Gastroesophageal sphincter (tissue), 3 donors: ENCODE measurements at regions not wholly inside any gene's neighbourhood (a gene's known extent, or its start where the extent isn't known, plus 50 kb on each side); places are given as distances from the start of the nearest gene placed in this dataset.
"Not testable (repeated sequence)": the region's sequence is repeated elsewhere in the genome, so short reads cannot be mapped to it uniquely, and the experiment has no call there.

Source experiments
- EP300 ChIP-seq: sonication (generic); formaldehyde crosslinking; IDR thresholded peaks from one replicate; pipeline ENCODE4 v1.6.1; 2017; ENCODE audit warnings: antibody characterized with exemption, mild to moderate bottlenecking
- POLR2A ChIP-seq, 2 donors: fragments of 450-650 bp; IDR thresholded peaks; one replicate each; pipeline ENCODE4 v1.6.1; 2017; ENCODE audit warnings: antibody characterized with exemption in 2 of 2, mild to moderate bottlenecking in 2 of 2, moderate library complexity in 1 of 2
- POLR2AphosphoS5 ChIP-seq: sonication (generic); formaldehyde crosslinking; IDR thresholded peaks from one replicate; pipeline ENCODE4 v1.6.1; 2017; ENCODE audit warnings: antibody characterized with exemption
- TF ChIP-seq, protein P1 (sequence below), 4 experiments: fragments of 200-600 bp in 2 of 4; fragments of 450-650 bp in 2 of 4; sonication (generic) in 1 of 4; IDR thresholded peaks; one replicate each; pipeline ENCODE4 v1.5.1; 2017 to 2019; ENCODE audit warnings: antibody characterized with exemption in 4 of 4, mild to moderate bottlenecking in 2 of 4, moderate library complexity in 2 of 4

DNA sequence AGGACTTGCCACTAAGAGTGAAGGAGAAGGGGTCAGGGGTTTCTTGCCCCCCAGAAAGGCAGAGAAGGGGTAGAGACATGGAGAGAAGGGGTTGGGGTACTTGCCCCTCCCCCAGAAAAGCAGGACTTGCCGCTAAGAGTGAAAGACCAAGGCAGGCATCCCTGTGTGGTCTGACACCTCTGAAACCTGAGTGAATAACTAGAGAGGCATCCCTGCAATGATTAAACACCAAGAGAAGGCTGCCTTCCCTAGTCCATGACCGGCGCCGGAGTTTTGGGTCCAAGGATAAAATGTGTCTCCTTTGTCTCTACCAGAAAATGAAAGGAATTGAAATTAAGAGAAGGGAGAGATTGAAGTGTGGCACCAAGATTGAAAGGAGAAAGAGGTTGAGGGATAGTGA is 102.3 kb upstream of the SLC7A14 start:
- TF ChIP-seq, protein P1, sequence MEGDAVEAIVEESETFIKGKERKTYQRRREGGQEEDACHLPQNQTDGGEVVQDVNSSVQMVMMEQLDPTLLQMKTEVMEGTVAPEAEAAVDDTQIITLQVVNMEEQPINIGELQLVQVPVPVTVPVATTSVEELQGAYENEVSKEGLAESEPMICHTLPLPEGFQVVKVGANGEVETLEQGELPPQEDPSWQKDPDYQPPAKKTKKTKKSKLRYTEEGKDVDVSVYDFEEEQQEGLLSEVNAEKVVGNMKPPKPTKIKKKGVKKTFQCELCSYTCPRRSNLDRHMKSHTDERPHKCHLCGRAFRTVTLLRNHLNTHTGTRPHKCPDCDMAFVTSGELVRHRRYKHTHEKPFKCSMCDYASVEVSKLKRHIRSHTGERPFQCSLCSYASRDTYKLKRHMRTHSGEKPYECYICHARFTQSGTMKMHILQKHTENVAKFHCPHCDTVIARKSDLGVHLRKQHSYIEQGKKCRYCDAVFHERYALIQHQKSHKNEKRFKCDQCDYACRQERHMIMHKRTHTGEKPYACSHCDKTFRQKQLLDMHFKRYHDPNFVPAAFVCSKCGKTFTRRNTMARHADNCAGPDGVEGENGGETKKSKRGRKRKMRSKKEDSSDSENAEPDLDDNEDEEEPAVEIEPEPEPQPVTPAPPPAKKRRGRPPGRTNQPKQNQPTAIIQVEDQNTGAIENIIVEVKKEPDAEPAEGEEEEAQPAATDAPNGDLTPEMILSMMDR (IDR thresholded peaks at IDR 0.05) = not testable (repeated sequence)
- not testable (repeated sequence) for TF ChIP-seq EP300; POLR2AphosphoS5; POLR2A (IDR thresholded peaks at IDR 0.05)
